ENCODE measurements at regions not wholly inside any gene's neighbourhood (a gene's known extent, or its start where the extent isn't known, plus 50 kb on each side); places are given as distances from the start of the nearest gene placed in this dataset.

DNA sequence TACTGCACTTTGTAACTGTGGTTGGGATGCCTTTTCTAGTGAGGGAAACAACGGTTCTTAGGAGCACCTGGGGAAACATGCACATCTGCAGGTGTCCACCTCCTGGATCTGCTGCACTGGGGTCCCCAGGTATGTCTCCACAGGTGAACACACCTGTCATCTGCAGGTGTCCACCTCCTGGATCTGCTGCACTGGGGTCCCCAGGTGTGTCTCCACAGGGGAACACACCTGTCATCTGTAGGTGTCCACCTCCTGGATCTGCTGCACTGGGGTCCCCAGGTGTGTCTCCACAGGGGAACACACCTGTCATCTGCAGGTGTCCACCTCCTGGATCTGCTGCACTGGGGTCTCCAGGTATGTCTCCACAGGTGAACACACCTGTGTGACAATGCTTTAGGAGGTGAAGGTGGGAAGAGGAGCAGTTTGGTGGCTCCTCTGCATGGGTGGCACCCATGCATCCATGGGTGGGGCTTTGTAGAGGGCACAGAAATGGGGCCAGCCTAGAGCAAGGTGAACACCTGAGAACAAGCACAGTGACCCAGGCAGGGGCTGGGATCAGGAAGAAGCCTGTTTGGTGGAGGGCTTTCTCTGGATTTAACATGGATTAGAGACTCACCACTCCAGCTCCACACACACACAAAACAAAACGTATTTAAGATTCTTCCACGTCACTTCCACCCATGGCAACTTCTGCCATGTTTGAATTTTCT lies 206.0 kb upstream of the CDH4 start:
- DNase-seq: no peak

DNA sequence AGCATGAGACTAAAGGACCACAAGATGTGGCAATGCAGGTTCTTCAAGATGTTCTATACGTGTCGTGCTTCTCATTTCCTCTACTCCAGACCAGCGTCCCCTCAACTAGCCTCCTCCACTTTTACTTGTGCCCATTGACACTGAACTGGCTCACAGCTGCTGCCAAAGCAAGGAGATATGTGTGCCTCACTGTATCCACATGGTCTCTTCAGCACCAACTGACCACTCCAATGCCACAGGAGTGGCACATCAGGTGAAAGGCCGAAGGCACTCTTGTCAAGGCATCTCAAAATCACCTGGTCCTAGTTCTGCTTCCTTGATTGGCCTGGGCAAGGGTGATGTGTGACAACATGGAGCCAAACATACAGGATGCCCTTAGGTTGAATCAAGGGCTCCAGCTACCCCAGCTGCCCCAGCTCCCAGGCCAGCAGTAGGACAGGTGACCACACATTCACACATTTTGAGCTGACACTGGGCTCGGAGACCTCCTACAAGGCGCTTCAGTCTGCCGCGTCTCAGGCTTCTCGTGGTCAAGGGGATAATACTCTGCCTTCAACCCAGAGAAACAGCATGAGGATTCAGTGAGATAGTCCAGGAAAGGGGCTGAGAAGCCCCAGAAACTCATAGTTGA lies 205.2 kb upstream of the CDH4 start:
- DNase-seq: no peak

DNA sequence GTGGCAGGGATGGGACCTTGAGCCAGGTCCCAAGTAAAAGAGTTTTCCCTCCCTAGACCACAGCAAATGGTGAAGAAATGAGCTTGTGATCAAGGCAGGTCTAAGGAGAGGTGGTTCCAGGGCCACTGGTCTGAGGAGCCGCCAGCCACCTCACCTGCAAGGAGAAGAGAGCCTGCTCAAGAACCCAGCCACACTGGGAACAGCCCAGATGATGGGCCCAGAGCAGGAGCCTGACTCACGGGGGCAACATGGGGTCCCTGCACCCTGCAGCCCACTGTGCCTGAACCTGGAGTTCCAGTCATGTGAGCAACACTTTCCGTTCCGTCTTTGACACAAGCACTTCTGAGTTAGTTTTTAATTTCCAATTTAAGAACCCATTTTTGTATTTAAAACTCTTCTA lies 204.5 kb upstream of the CDH4 start:
- no peak for DNase-seq

DNA sequence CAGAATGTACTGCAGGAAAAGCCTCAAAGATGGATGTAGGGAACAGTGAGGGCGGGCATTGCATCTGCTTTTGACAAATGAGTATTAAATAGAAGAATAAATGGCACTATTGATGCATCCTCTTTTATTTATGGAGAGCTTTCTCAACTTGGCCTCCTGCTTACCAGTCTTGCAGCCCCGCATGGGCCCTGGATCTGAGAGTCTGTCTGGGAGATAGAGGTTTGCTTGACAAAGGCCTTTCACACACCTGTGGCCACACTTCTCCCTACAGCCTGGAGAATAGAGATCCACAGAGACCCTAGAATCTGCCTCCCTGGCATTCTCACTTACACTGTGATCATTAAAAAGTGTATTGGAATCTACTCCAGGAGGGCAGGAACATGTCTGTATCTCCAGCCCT lies 203.8 kb upstream of the CDH4 start:
- DNase-seq: no peak

DNA sequence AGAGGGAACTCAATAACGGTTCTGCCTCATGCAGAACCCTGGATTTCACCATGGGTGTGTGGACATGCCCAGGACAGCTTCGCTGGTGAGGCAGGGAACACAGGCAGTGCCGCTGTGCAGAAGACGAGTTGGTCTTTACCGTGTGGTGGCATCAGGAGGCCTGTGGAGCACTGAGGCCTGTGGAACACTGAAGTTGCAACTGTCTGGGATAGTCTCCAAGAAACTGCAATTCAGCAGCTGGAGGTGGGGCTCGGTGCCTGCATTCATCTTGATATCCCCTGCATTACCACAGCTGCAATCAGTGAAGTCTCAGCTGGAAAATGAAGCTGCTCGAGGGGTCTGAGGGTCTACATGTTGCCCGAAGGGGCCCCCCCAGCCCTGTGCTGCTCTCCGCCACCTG lies 202.4 kb upstream of the CDH4 start:
- no peak for DNase-seq

DNA sequence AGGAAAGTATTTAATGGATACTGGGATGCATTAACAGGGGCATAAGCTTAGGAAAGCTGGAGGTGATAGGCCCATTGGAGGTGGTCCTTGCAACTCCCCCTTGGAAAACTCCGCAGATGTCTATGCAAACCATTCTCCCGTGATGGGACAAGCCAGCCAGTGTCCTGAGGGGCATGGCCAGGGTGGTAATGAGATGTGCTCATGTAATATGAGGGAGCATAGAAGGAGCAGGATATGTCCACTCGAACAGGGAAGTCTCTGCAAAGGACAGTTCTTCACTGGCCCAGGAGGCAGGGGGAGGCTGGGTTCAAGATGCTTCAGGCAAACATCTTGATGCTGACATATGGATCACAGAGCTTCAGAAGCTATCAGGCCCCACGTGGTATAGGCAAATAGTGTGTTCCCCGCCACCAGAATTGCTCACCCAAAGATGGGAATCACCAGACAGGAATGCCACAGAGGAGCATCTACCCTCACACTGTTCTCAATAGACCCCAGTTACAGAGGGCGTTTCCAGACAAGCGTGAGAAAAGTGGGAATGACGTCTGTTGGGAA lies 201.6 kb upstream of the CDH4 start:
- no peak for DNase-seq

DNA sequence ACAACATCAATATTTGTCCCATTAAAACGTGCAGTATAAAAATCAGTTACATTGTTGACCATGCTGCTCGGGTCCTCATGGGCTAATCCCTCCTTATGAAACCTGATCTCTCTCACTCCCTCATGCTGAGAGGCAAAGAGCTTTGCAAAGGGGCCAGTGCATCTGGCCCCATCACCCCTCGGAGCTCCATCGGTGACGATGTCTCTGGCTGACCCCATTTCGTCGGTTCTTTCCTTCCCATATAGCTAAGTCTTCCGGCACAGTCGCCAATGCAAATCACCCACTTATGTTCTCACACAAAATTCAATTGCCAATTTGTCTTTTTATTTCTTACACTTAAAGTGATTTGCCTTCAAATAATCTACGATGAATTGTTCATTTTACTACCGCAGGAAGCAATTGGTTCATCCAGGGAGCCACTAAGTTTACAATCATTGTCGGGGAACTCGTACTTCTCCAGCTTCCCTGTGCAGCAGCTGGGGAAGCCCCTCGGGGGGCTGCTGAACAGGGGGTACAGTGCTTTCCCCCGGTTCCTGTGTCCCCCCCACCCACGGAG lies 199.8 kb upstream of the CDH4 start:
- no peak for DNase-seq

DNA sequence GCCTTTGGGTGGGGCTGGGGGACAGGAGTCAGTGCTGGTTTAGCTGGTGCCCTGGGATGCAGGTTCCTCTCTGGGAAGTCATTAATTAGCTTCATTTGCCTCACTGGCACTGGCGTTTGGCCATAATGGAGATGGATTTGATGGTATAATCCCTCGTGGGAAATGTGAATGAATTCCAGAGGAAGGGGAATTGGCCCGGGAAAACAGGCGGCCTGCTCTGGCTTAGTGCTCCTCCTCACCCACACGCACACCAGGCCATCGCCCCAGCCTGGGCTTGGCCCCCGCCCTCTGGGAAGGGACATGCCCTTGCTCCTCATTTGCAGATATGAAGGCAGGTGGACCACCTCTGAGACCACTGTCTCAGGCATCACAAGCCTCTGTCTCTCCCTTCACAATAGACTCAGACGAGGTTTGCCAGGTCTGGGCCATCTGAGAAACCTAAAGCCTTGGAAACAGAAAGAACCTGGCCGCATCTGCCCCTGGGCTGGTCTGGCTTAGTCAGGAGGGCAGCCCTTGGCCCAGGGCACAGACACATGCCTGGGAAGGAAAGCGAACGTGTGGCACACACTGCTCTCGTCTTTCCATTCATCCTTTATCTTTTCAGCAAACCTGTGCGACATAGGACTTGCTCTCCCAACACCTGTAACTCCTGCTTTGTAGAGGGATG lies 199.2 kb upstream of the CDH4 start:
- no peak for DNase-seq

DNA sequence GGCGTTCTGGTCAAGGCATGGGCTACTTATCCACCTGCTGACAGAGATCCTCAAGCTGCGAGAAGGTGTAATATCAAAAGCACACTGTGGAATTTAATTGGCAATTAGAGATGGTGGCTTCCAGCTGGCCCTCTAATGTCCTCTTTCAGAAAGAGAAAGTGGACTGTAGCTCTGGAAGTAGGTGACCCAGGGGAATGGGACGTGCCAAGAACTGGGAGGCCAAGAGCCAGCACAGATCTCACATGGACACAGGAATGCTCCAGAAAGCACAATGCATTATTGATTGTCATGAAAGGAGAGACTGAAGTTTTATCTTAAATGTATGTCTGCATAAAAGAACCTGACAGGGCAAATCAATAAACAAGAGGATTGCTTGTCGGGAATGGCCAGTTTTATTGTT lies 198.6 kb upstream of the CDH4 start:
- no peak for DNase-seq

DNA sequence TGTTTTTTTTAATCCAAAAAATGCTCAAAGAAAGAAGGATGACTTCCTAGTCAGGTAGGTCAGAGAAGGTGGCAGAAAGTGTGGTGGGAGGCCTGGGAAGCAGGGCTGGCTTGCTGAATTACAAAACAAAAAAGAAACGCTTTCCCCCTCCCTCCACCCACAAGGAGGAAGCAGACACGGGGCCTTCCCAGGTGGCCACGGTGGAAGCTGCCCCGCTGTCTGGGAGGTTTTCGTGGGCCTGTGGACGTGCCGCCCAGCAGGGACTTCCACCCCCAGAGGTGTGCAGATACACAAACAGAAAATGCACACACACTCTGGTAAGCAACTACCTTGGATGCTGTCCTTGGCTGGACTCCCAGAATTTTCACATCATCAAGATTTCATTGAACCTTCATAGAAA lies 198.2 kb upstream of the CDH4 start:
- no peak for DNase-seq

DNA sequence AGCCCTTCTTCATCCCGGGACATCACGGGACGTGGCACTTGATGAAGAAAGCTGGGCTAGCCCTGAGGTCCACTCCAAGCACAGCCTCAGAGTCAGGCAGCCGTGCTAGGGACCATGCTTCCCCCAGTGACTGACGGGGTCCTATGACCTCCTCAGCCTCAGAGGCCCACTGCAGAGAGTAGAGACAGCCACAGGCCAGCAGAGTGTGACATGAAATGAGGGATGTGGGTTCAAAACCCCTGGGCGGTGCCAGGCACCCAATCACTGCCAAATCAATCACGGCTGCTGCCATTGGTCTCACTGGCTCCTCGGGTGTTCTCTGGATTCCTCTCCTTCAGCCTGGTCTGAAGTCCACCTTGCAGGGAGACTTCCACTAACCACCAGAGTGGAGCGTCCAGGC lies 197.7 kb upstream of the CDH4 start:
- DNase-seq: no peak

DNA sequence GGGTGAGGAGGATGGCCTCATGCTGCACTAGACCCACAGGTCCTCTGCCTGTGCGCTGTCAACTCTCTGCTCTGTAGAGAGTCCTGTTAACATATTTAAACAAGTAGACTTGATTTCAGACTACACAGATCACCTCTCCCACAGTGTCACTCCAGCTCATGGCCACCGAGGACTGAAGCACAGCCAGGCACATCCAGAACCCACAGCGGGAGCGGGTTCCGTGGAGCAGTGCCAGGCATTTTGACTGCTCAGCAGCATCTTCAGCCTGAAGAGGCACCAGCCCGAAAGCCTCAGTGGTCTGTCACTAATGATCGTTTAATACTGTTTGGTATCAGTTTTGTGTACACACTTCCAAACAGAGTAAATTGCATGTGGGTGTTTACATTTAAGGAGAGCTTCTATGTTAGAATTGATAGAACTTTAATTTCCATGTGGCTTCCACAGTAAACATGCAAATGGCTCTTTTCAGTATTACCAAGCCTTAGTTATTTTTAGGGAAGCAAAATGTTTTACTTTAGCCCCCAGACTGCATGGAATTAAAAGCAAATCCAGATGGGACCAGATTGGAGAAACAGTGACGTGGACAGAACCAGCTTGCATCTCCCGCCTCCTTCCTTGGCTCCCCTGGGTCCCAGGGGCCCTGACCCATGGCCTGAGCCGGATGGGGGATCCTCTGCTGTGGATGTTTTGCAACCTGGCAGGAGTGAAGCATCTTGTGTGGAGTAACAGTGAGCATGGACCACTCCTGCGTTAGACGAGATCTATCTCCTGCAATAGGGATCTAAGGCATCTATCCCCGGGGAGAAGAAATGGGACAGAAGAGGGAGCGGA lies 196.7 kb upstream of the CDH4 start:
- DNase-seq: no peak

DNA sequence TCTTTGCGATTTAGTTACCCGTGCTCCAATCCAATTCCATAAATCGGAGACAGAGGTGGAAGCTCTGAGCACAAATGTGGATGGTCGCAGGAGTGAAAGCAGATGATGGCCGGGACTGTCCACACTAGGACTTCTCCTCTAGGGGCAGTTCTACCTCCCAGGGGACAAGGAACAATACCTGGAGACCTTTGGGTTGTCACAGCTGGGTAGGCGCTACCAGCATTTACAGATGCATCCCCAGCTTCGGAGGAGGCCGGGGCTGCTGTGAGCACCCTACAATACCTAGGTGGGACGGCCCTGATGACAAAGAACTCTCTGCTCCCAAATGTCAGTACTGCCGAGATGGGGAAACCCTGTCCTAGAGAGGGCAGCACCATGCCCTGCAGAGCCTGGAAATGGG lies 195.9 kb upstream of the CDH4 start:
- DNase-seq: no peak

DNA sequence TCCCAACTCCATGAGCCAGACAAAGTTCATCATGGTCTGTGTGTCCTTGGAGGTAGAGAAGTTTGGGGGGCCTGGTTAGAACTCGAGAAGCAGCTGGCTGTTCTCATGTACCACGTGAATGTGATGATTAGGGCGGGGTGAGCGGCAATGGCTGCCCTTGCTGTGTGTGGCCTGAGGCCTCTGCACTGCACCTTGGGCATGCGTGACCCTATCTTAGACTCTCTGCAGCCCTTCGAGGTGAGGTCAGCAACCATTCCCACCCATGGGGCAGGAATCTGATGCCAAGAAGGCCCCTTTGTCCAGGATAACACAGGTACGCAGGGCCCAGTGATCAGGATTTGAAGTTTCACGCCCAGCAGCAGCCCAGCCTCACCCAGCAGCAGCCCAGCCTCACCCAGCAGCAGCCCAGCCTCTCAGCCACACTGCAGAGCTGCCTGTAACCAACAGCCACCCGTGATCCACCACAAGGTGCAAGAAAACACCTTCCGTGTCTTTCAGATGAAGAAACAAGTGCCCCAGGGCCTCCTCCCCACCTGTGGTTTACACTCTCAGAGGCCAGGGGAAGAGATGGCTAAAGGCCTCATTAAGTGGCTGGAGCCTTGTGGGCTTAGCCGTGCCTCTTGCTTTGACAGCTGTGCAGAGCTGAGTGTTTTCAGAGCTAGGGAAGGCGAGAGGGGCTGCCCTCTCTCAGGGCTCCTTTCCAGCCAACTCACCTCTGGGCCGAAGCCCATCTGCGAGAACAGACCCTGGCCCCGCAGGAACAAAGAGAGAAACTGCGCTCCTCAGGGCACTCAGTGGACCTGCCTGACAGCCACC lies 195.2 kb upstream of the CDH4 start:
- no peak for DNase-seq

DNA sequence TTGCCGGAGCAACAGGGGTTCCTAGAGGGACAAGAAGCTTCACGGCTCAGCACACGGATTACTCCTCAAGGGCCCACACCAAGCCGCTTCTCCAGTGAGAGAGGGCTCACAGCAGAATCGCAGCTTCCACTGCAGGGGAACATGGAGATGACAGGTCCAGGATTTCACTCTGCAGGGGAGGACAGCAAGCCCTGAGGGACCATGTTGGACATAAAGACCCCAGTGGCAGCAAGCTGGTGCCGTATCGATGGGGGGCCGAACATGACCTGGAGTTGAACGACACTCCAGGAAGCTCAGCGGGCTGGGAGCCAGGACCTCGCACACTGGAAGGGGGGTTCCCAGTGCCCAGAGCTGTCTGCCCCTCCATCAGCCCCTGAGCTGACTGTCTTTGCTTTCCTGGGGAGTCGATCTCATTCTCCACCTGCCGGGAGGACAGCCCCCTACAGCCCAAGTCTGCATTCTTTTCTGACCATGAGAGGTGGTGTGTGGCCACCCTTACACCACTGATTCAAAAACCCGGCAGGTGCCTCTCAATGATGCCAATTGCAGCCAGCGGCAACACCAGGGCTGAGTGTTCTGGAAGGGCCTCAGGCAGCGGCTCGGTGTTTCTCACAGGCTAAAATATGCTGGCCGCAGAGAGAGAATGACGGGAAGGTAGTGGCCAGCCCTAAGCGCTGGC lies 194.5 kb upstream of the CDH4 start:
- DNase-seq: no peak

DNA sequence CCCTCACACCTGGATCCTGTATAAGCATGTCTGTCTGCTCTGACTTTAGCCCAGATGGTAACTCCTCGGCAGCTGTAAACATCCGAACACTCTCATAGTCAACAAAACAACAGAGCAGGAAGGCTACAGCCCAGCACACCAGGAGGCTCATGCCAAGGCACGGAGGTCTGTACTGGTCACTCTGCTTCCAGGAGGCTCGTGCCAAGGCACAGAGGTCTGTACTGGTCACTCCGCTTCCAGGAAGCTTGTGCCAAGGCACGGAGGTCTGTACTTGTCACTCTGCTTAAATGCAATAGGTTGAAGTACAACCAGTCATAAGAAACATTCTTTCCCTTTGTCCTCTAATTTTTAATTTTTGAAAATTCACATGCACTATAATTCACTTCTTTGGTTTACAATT lies 190.1 kb upstream of the CDH4 start:
- no peak for DNase-seq

DNA sequence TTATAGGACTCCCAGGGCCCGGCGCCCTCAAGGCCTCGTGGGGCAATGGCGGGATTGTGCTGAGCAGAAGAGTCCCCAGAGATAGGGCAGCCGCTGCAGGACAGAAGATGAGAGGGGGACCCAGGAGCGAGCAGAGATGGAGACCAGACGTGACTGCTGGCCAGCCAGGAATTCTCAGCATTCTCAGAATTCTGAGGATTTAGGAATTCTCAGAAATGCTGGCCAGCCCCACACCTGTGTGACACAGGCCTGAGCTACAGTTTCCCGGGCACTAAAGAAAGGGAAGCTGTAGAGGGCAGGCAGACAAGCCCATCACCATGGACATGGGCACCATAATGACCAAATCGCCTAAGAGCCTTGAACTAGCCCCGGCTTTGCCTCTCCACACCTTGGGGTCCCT lies 186.2 kb upstream of the CDH4 start:
- DNase-seq: no peak

DNA sequence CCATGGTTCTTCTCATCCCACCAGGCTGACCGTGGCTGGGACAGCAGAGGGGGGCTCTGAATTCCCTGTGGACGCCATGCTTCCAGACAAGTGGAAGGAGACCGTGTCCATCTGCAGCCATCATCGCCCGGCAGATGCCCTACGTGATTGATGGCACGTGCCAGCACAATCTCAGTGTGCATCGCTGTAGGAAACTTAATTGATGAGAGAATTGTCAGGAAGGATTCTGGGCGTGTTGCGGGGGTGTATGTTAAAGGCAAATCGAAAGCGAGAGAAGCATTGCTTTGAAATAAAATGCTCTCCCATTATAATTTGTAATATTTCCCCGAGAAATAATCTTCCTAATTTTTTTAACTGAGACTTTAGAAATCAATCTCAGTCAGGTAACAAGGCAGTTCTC lies 185.5 kb upstream of the CDH4 start:
- DNase-seq: no peak

DNA sequence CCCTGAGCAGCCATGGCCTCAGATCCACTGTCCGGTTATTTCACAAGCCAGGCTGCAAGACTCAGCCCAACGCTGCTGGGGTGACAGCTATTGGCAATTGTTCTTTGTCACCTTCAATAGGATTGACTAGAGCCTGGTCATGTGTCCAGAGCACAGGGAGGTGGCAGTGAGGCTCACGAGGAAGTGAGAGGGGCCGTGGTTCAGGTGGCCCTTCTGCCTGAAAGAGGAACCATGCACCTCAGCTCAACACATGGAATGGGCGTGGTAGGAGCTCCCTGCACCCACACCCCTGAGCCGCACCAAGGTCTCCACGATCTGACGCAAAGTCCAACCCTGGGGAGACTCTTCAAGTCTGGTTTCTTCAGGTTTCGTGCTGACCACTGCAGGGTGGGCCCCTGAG lies 184.8 kb upstream of the CDH4 start:
- no peak for DNase-seq

DNA sequence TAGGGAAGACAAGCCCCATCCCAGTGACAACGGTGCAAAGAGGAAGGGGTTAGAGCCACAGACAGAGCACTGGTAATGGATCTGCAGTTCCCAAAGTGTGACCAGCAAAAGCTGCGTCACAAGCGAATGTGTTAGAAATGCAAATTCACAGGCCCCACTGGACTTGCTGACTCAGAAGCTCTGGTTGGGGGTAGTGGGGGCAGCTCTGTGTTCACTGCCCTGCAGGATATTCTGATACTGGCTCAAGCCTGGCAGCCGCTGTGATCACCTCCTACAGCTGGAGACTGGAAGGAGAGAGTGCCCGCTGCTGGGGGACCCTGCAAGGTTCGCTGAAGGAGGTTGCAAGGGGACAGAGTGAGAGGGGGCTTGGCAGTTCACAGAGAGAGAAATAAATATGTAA lies 179.7 kb upstream of the CDH4 start:
- no peak for DNase-seq

DNA sequence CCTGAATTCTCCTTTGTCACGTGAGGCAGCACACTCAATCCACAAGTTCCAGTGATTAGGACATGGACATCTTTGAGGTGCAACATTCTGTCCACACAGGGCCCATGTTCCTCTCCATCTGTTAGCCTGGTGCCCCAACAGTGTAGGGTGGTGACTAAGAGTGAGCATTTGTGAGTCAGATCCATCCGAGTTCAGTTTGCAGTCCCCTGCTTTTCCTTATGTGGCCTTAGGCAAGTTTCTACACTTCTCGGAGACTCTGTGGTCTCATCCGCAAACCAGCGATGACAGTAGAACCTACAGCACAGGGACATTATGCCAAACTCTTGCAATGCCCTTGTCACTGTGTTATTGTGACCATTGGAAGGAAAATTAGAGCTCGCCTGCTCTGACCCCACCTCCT lies 178.7 kb upstream of the CDH4 start:
- no peak for DNase-seq

DNA sequence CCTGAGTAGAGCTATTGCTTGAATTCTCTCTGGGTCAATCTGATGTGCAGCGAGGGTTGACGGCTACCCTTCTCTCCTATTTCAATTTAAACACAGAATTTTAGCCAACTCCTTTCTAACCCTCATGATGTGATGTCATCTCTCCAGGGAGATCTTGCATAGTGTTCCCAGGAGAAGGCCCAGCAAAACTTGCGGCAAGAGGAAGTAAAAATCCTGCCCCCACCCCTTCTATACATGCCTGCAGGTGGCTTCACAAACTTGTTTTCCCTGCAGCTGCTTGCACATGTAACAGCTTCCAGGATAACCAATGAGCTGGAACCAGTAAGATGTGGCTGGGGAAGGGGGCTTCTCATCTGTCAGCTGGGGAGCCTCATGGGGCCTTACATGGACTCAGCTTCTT lies 169.3 kb upstream of the CDH4 start:
- DNase-seq: no peak
